Suprapubic skin (tissue), 3 donors: ENCODE measurements at regions not wholly inside any gene's neighbourhood (a gene's known extent, or its start where the extent isn't known, plus 50 kb on each side); places are given as distances from the start of the nearest gene placed in this dataset.

Source experiments
- POLR2A ChIP-seq, 2 donors: fragments of 450-650 bp; IDR thresholded peaks; one replicate each; pipeline ENCODE4 v1.6.1; 2017; ENCODE audit warnings: antibody characterized with exemption in 2 of 2, mild to moderate bottlenecking in 2 of 2, moderate library complexity in 2 of 2
- TF ChIP-seq, protein P1 (sequence below), 2 donors: fragments of 200-600 bp in 1 of 2; fragments of 450-650 bp in 1 of 2; sonication (generic) in 1 of 2; IDR thresholded peaks; one replicate each; pipeline ENCODE4 v1.5.1; 2016 to 2019; ENCODE audit warnings: antibody characterized with exemption in 2 of 2, mild to moderate bottlenecking in 1 of 2, moderate library complexity in 1 of 2

DNA sequence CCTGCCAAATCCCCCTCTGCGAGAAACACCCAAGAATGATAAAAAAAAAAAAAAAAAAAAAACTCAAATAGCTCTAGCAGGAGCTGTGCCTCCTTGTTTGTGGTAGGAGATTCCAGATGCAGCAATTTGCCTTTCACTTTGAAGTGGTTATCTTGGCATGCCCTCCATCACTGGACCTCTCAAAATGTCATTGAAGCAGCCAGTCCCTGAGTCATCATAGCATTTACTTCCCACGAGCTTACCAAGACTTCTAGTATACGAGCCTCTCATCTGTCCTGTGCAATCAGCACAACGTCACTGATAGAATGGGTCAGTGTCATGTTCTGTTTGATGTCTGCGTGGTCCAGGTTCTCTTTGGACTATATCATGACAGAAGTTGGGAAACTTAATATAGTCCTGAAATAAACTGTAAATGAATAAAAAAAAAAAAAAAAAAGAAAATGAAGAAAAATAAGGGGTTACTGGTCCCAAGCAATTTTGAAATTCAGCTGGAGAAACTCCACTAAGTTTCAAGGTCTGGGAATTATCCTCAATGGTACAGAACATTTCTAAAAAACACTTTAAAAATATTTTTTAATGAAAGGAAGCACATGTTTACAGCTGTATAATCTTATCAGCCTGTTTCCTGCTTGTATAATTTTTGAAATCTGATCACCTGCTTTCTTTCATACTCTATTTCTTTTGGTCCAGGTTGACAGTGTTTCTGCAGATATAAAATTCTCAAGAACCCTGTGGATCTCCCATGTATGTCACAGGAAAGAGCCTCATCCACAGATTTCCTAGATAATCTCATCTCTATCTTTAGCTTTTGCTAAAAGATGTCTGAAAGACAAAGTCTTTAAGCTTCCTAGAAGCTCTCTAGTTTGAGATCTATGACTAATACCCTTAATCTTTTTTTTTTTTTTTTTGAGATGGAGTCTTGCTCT lies 74.1 kb upstream of the EHBP1 start:
- TF ChIP-seq, protein P1, sequence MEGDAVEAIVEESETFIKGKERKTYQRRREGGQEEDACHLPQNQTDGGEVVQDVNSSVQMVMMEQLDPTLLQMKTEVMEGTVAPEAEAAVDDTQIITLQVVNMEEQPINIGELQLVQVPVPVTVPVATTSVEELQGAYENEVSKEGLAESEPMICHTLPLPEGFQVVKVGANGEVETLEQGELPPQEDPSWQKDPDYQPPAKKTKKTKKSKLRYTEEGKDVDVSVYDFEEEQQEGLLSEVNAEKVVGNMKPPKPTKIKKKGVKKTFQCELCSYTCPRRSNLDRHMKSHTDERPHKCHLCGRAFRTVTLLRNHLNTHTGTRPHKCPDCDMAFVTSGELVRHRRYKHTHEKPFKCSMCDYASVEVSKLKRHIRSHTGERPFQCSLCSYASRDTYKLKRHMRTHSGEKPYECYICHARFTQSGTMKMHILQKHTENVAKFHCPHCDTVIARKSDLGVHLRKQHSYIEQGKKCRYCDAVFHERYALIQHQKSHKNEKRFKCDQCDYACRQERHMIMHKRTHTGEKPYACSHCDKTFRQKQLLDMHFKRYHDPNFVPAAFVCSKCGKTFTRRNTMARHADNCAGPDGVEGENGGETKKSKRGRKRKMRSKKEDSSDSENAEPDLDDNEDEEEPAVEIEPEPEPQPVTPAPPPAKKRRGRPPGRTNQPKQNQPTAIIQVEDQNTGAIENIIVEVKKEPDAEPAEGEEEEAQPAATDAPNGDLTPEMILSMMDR (IDR thresholded peaks at IDR 0.05) = no peak
- TF ChIP-seq POLR2A (IDR thresholded peaks at IDR 0.05) = no peak
